HUDEP-2 (cell line): ENCODE measurements at regions not wholly inside any gene's neighbourhood (a gene's known extent, or its start where the extent isn't known, plus 50 kb on each side); places are given as distances from the start of the nearest gene placed in this dataset.

ENCODE experiments used
- DNase-seq, 76 experiments: peaks; one replicate each; lab custom pipeline; 2025; ENCODE audit not compliant: unreplicated experiment in 76 of 76; lab: John Stamatoyannopoulos, UW

DNA sequence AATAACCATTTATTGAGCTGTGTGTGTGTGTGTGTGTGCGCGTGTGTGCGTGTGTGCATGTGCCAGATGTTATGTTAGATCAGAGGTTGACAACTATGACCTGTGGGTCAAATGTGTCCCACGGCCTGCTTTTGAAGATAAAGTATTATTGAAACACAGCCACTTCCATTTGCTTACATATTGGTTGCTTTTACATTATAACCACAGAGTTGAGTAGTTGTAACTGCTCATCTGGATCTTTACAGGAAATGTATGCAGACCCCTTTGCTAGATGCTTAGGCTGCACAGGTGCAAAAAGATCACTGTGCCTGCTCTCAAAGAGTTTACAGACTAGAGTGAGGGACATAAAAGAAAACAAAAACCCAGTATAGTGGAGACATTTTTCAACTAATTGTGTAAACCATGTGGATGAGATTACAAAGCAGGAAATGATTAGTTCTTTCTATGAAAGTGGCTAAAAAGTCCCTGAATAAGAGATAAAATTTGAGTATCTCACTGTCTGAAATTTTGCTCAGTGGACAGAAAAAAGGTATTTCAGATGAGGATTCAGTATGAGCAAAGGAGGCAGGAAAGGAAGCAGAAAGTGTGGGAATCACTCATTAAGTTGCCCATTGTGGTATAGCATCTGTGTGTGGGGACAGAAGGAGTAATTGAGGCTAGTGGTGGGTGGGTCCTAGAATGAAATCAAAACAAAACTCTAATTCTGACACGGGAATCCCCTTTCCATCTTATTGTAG lies 188.4 kb downstream of the PAH start:
- DNase-seq = no peak

DNA sequence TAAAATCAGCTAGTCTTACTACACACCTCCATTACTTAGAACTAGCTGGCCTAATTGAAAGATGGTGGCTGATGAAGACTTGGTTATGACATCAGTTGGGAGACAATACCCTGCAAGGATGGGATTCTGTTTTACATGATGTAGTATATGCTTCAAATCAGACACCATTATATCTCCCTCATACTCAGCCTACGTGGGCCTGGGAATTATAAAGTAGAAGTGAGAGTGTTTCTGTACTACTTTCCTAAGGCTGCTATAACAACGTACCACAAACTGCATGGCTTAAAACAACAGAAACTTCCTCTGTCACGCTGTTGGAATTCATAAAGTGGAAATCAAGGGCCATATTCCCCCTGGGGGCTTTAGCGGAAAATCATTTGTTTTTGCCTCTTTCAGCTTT lies 190.4 kb downstream of the PAH start:
- no peak for DNase-seq

DNA sequence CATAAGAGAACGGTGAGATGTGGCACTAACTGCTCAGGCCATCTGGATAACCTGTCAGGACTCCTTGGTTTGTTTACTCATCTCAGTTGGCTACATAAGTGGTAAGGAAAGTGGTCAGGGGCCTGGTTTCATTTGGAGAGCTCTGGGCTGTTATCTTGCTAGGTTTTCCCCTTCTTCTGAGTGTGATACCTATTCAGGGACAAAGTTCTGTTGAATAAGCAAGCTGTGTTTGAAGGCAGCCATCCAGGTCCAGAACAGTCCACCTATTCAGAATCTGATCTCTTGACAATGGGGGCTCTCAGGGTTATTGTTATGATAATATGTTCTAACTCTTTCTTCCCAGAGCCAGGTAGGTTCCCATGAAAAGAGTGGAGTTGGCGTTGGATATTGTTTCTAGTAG lies 194.9 kb downstream of the PAH start:
- no peak for DNase-seq

DNA sequence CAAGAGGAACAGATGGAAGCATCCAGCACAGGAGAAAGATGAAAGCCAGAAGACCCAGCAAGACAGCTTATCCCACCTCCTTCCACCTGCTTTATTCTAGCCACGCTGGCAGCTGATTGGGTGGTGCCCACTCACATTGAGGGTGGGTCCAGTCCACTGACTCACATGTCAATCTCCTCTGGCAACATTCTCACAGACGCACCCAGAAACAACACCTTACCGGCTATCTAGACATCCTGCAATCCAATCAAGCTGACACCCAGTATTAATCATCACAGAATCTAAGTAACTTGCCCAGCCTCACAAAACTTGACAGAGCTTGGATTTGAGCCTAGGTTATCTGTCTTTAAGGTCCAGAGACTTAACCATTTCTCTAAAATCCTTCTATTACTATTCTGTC lies 208.9 kb downstream of the PAH start:
- no peak for DNase-seq

DNA sequence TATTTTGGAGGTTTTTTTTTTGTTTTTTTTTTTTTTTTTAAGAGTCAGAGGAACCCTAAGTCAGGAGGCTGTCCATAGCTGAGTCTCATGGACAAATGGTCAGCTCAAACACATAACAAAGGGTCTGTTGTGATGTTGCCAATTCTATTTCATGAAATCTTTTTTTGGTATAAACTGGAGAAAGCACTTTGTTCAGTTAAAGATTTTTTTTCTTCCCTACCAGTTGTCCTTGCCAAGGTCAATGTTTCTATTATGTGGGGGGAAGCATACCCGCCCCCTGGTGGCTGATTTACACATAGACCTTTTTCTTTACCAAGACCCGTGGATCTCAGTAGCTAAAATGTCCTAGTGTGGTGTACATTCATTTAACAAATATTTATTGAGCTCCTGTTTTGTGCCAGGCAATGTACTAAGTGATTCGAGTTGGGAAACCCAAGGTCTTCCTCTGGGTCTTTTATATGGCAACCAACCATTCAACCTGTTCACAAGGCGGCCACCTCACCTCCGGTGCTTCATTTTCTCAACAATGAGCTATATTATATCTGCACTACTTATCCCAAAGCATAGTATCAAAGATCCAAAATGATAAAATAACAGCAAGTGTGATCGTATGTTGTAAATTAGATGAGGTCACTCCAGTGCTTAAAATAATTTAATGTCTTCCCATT lies 214.5 kb downstream of the PAH start:
- peak in 40 of 76 experiments; percentile 1 to 59 (median 22) for DNase-seq

DNA sequence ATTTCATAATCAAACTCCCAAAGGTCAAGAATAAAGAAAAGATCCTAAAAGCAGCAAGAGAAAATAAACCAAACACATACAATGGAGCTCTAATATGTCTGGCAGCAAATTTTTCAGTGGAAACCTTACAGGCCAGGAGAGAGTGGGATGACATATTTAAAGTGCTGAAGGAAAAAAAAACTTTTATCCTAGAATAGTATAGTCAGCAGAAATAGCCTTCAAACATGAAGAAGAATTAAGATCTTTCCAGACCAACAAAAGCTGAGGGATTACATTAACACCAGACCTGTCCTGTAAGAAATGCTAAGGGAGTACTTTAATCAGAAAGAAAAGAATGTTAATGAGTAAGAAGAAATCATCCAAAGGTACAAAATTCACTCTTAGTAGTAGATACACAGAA lies 215.7 kb upstream of the IGF1 start:
- no peak for DNase-seq

DNA sequence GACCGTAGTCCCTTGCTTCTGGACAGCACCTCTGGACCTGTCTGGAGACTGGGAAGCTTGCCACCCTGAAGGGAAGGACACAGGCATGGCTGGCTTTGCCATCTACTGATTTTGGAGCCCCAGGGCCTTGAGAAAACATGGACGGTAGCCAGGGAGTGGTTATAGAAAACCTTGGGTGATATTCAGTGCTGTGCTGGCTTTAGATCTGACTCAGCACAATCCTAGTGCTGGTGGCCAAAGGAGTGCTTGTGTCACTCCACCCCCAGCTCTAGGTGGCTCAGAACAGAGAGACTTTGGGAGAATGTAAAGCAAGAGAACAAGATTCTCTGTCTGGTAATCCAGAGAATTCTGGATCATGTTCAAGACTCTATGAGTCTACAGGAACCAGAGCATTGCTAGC lies 214.5 kb upstream of the IGF1 start:
- peak in 14 of 76 experiments; percentile 2 to 64 (median 38) for DNase-seq

DNA sequence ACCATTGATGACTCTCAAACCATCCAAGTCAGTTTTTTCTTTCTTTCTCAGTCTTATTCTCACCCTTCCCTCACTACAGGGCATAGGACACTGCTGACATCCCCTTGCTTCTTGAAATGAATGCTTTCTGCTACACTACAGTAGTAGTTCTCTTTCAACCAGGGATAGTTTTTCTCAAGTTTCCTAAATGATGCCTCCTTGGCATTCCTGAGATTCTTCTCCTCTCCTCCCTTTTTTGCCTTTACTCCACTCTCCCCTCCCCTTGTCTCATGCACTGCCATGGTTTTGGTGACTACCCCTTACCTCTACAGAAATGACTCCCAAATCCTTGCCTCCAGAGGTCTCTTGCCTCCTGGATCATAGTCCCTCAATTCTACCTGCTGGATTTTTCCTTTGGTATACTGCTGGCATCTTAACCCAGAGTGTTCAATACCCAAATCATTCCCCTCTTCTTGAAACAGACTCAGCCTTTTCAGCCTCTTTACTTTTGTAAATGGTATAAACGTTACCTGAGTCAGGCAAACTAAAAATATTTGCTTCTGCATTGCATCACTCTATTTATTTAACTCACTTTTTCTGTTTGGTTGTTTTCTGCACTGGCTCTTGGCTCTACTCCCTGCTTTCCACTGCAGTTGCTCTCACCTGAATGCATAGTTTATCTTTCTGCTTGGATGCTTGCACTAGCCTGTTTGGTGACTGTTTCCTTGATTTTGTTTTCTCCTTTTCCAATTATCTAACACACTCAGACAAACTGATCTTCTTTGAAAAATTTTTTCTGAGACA lies 211.6 kb upstream of the IGF1 start:
- no peak for DNase-seq

DNA sequence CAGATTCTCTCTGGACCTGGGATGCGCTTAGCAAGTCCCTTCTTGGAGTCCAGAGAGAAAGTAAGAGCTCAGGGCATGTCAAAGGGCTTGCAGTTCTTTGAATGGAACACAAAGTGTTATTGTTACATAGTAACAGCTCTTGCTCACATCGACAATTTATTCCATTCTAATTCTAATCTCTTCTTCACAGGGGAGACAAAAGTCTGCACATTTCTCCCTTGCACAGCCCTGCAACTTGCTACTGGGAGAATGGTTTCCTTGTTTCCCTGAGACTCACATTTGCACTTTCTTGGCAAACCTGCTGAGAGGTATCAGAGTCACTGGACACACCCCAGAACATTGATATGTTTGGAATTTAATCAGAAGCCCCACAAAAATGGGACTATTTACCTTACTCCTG lies 209.9 kb upstream of the IGF1 start:
- no peak for DNase-seq

DNA sequence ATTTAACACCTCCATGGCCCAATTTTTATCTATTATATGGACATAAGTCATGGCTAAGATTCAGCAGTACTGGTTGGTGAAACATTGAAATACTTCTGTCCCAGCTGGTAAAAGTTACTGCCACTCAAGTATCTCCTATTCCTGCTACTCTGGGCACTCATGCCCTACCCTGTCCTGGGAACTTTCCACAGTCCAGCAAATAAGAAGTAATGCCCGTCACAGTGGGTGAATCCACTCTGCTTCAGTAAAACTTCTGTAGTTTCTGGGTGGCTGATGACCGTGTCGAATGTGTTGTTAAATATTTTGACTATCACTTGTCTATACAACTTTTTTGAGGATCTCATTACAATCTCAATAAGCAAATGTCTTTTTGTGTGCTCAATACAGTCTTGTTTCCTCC lies 209.3 kb upstream of the IGF1 start:
- no peak for DNase-seq

DNA sequence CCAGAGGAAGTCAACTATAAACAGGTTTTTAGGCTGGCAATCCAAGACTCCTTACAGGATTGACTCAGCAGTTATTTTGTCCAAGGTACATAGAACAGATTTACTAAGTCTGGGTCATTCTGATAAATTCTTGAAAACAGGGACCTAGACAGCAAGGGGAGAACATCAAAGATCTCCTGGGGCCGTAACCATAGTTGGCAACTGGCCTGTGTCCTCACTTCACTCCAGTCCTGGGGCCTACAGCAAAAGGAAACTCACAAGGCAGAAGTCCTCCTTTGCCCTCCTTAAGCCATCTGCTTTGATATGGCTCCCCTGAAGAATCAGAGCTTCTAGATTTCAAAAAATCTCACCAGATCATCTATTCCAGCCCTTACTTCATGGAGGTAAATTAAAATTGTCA lies 207.2 kb upstream of the IGF1 start:
- no peak for DNase-seq

DNA sequence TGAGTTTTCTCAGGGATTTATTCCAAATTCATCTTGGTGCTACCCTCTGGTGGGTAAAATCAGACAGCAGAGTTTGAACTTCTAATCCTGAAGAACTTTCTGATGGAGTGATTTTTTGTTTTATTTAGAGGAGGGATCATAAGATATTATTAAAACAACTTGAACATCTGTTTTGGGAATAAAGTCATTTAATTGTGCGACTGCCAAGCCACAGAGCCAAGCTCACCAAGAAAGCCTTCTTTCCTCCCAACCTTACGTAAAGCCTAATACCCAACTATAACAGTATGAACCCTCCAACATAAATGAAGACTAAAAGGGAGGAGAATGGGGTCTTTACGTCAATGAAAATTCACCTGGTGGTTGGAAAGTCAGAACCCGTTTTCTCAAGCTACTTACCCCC lies 205.5 kb upstream of the IGF1 start:
- no peak for DNase-seq

DNA sequence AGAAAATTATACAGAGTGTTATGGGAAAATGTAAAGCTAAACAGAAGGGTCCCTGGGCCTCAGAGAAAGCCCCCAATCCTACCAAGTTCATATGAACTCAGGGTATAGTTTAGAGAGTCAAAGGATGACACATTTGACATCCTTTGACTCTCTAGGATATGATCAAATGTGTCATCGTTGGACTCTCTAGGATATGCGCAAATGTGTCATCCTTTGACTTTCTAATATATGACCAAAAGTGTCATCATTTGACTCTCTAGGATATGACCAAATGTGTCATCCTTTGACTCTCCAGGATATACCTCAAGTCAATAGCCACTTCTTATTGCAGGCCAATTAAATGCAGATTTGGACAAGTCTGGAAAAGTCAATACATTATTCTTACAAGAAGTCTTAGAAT lies 204.8 kb upstream of the IGF1 start:
- no peak for DNase-seq

DNA sequence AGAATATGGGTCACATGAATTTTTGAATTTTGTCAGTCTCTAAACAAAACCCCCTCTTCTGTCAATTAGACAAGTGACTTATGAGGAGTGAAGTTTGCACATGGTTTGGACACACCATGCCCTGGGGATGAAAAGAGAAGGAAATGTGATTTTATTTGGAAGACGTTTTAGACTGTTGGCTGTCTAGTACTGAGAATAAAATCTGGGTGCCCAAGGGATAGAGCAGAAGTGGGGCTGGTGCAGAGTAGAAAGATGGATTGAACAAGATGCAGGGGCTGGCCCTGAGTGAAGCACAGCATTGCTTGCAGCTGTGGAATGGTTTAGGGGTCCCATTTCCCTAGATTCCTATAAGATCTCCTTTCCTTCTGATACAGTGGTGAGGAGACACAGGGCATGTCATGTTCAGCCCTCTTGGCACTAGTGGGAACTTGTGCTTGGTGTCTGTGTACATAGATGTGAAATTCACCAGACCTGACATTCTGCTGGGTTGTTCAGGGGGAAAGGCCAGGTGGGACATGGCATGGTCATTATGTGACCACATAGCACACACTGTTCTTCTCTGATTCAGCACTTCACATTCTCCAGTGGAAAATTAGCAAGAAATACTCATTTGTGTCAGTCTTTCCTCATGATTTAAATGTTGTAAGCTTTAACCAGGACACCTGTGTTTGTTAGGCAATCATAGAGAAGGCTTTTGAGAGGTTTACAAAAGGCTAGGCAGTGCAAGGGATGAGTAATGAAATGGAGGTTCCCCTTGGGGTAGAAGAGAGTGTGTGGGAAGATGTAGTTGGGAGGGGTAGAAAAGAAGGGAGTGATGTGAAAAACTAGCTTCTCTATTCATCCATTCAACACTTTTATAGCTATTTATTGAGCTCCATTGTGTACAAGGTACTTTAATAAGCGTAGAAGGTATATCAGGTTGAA lies 202.3 kb upstream of the IGF1 start:
- DNase-seq = no peak

DNA sequence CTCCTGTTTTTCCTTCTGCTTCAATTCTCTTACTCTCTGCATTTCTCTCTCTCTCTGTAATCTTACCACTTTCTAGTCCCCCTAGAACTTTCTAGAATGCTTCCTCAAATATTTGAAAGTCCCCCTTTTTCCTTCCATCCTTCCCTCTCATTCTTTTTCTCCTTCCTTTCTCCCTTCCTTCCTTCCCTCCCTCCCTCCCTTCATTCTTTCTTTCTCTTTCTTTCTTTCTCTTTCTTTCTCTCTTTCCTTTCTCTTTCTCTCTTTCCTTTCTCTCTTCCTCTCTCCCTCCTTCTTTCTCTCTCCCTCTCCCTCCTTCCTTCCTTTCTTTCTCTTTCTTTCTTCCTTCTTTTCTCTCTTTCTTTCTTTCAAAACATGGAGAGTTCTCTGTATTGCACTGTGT lies 201.4 kb upstream of the IGF1 start:
- no peak for DNase-seq

DNA sequence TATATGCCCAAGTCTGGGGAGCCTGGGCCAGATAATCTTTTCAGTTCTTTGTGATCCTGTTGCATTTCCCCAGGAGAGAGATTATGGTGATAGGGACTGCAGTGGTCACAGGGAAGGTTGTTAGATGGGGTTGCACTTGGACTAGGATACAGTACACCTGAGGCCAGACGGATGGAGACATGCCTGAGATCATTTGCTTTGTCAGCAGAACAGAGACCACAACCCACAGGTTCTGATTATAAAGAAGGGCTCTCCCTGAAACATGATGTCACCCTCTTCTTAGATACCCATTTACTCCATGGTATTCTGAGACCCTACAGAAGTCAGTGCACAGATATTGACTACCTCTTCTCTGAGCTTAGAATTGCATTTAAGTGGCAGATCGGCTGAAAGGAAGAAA lies 200.9 kb upstream of the IGF1 start:
- no peak for DNase-seq

DNA sequence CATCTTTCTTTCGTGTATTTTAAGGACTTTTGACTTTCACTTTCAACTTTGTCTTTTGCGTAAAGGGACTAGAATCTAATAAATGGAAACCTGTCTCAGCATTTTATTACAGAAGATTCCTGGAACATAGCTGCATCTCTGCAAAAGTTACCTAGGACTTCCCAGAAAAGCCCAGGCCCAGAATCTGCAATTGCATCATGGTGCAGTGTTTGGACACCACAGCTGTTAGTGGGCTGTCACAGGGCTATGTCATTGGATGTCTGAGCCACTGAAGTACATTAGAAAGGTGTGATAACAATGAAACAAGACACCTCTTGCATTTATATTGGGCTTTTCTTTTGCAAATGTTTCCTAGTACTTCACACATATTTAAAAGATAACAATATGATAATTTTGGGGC lies 199.9 kb upstream of the IGF1 start:
- DNase-seq = no peak

DNA sequence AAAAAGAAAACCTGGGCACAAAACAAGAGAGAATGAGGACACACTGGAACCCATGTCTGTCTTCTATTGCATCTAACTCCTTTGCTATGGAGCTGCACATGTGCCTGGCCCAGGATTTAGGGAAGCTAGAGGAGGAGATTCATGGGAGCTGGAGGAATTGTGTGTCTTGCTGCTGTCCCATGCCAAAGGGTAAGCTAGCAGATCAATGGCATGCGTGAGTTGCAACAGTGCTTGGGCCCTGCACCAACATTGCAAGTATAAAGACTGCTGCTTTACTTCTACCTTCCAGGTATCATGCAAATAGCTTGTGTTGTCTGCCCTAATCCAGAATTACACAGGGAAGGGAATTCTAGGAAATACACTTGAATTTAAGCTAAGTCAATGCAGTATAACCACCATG lies 196.4 kb upstream of the IGF1 start:
- DNase-seq = no peak

DNA sequence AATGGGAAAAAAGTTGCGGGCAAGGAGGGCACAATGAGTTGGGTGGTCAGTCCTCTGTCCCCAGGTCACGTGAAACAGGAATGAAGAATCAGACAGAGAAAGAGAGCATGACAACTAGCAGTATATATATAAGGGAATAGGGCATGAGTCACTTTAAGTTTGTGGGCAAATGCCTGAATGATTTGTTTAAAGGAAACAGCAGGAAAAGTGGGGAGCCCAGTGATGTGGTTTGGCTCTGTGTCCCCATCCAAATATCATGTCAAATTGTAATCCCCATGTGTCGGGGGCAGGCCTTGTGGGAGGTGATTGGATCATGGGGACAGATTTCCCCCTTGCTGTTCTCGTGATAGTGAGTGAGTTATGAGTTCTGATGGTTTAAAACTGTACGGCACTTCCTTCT lies 195.3 kb upstream of the IGF1 start:
- DNase-seq = no peak

DNA sequence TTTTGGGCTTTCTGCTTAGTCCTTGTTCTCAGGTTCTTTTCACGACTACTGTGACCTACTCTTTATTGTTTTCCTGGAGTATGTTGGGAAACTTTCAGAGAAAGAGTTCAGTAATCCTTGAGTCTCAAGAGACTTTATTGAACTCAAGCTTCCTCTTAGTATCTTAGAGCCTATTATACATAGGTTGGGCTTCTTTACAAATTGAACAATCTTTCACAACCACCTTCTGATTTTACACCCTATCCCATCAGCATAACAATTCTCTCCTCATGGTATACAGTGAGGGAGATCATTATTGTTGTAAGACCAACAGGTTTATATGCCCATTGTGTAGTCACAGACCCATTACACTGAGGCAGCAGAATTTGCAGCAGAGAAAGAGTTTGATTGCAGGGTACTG lies 193.2 kb upstream of the IGF1 start:
- no peak for DNase-seq

DNA sequence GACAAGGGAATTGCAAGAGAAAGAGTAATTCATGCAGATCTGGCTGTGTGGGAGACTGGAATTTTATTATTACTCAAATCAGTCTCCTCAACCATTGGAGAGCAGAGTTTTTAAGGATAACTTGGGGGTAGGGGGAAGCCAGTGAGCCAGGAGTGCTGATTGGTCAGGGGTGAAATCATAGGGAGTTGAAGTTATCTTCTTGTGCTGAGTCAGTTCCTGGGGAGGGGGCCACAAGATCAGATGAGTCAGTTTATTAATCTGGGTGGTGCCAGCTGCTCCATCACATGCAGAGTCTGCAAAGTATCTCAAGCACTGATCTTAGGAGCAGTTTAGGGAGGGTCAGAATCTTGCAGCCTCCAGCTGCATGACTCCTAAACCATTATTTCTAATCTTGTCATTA lies 191.8 kb upstream of the IGF1 start:
- peak in 42 of 76 experiments; percentile 0 to 78 (median 26) for DNase-seq
